ENCODE measurements at regions not wholly inside any gene's neighbourhood (a gene's known extent, or its start where the extent isn't known, plus 50 kb on each side); places are given as distances from the start of the nearest gene placed in this dataset.

- Mint-ChIP-seq H3K4me3 (no peak overlapping the region), H3K27ac (no peak overlapping the region), H3K9me3 (peaks cover 4% of the 10 kb centered on the region), H3K4me1 (no peaks in the 10 kb centered on the region), H3K27me3 (ENCODE audit: insufficient read depth, low read depth) (no peaks in the 10 kb centered on the region), H3K36me3 (no peaks in the 10 kb centered on the region)
- H3F3A ChIP-seq (ENCODE audit: low read depth): no peaks in the 10 kb centered on the region
- H3K36me3 ChIP-seq: no peaks in the 10 kb centered on the region
- no peaks in the 10 kb centered on the region for H3K27me3 ChIP-seq
- TF ChIP-seq CTCF (IDR thresholded peaks at IDR 0.05) (no peak), EZH2phosphoT487 (IDR thresholded peaks at IDR 0.05) (no peak), EZH2 (IDR thresholded peaks at IDR 0.05) (no peak)
- no peak overlapping the region for H3K9ac ChIP-seq
- H3K4me1 ChIP-seq: no peaks in the 10 kb centered on the region
- no peak for DNase-seq (ENCODE audit: low spot score)
- H3K4me2 ChIP-seq: no peak overlapping the region
- no peaks in the 10 kb centered on the region for H3K79me2 ChIP-seq (ENCODE audit: low read depth)
- H3K9me3 ChIP-seq (ENCODE audit: low read depth): no peaks in the 10 kb centered on the region
- H3K4me3 ChIP-seq: no peak overlapping the region
- H2AFZ ChIP-seq (replicated peaks): no peak overlapping the region
- no peaks in the 10 kb centered on the region for H4K20me1 ChIP-seq (ENCODE audit: low read depth)
- no peak overlapping the region for H3K27ac ChIP-seq
Measured at GRCh38 chr6:81979329-81979728, 226.8 kb upstream of the TENT5A start.

- Histone ChIP-seq H2AFZ (replicated peaks) (no peak overlapping the region), H3K4me1 (no peaks in the 10 kb centered on the region), H4K20me1 (ENCODE audit: low read depth) (no peaks in the 10 kb centered on the region), H3K27ac (no peak overlapping the region), H3K27me3 (no peaks in the 10 kb centered on the region), H3F3A (ENCODE audit: low read depth) (no peaks in the 10 kb centered on the region), H3K79me2 (ENCODE audit: low read depth) (no peaks in the 10 kb centered on the region), H3K4me2 (no peak overlapping the region), H3K36me3 (no peaks in the 10 kb centered on the region), H3K9me3 (ENCODE audit: low read depth) (no peaks in the 10 kb centered on the region), H3K9ac (no peak overlapping the region), H3K4me3 (no peak overlapping the region)
- no peak for DNase-seq (ENCODE audit: low spot score)
- H3K4me3 Mint-ChIP-seq: no peak overlapping the region
- H3K36me3 Mint-ChIP-seq: no peaks in the 10 kb centered on the region
- TF ChIP-seq CTCF (IDR thresholded peaks at IDR 0.05) (no peak), EZH2 (IDR thresholded peaks at IDR 0.05) (no peak), EZH2phosphoT487 (IDR thresholded peaks at IDR 0.05) (no peak)
- no peaks in the 10 kb centered on the region for H3K27me3 Mint-ChIP-seq (ENCODE audit: insufficient read depth, low read depth)
- peaks cover 4% of the 10 kb centered on the region for H3K9me3 Mint-ChIP-seq
- H3K4me1 Mint-ChIP-seq: no peaks in the 10 kb centered on the region
- H3K27ac Mint-ChIP-seq: no peak overlapping the region
Measured at GRCh38 chr6:81978230-81978629, 225.7 kb upstream of the TENT5A start.

GRCh38 chr6:81977486-81977885, 225.0 kb upstream of the TENT5A start:
- no peaks in the 10 kb centered on the region for H3K27me3 Mint-ChIP-seq (ENCODE audit: insufficient read depth, low read depth)
- H3K9me3 Mint-ChIP-seq: peaks cover 10% of the 10 kb centered on the region
- H3K4me3 Mint-ChIP-seq: no peak overlapping the region
- Histone ChIP-seq H2AFZ (replicated peaks) (no peak overlapping the region), H3K79me2 (ENCODE audit: low read depth) (no peaks in the 10 kb centered on the region), H3K4me1 (no peaks in the 10 kb centered on the region), H3K9ac (no peak overlapping the region), H3K4me2 (no peak overlapping the region), H3K4me3 (no peak overlapping the region), H3K27me3 (no peaks in the 10 kb centered on the region), H3K27ac (no peak overlapping the region), H3F3A (ENCODE audit: low read depth) (no peaks in the 10 kb centered on the region), H3K36me3 (no peaks in the 10 kb centered on the region), H3K9me3 (ENCODE audit: low read depth) (no peaks in the 10 kb centered on the region), H4K20me1 (ENCODE audit: low read depth) (no peaks in the 10 kb centered on the region)
- TF ChIP-seq EZH2phosphoT487 (IDR thresholded peaks at IDR 0.05): no peak
- TF ChIP-seq EZH2 (IDR thresholded peaks at IDR 0.05): no peak
- TF ChIP-seq CTCF (IDR thresholded peaks at IDR 0.05): no peak
- H3K27ac Mint-ChIP-seq: no peak overlapping the region
- H3K4me1 Mint-ChIP-seq: no peaks in the 10 kb centered on the region
- no peak for DNase-seq (ENCODE audit: low spot score)
- no peaks in the 10 kb centered on the region for H3K36me3 Mint-ChIP-seq

Measured in neural progenitor cell (in vitro differentiated cells).